ENCODE measurements at regions not wholly inside any gene's neighbourhood (a gene's known extent, or its start where the extent isn't known, plus 50 kb on each side); places are given as distances from the start of the nearest gene placed in this dataset.

- TF ChIP-seq, protein P1, sequence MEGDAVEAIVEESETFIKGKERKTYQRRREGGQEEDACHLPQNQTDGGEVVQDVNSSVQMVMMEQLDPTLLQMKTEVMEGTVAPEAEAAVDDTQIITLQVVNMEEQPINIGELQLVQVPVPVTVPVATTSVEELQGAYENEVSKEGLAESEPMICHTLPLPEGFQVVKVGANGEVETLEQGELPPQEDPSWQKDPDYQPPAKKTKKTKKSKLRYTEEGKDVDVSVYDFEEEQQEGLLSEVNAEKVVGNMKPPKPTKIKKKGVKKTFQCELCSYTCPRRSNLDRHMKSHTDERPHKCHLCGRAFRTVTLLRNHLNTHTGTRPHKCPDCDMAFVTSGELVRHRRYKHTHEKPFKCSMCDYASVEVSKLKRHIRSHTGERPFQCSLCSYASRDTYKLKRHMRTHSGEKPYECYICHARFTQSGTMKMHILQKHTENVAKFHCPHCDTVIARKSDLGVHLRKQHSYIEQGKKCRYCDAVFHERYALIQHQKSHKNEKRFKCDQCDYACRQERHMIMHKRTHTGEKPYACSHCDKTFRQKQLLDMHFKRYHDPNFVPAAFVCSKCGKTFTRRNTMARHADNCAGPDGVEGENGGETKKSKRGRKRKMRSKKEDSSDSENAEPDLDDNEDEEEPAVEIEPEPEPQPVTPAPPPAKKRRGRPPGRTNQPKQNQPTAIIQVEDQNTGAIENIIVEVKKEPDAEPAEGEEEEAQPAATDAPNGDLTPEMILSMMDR (conservative IDR thresholded peaks at IDR 0.05): no peak
- no peak for TF ChIP-seq ZFX (IDR thresholded peaks at IDR 0.05)
Observed at GRCh38 chr1:185565302-185565701, 168.9 kb upstream of the HMCN1 start.

Data from C4-2B (cell line).